Muscle of leg (tissue), 3 donors: ENCODE measurements at regions not wholly inside any gene's neighbourhood (a gene's known extent, or its start where the extent isn't known, plus 50 kb on each side); places are given as distances from the start of the nearest gene placed in this dataset.

ENCODE experiments used
- DNase-seq: peaks from one replicate; pipeline ENCODE4 v3.0.0; 2013
- H3K27ac ChIP-seq: one replicate; pipeline ENCODE4 v1.5.1; 2013; ENCODE audit warnings: mild to moderate bottlenecking, low read length, control low read depth
- H3K27me3 ChIP-seq: one replicate; pipeline ENCODE4 v1.6.1; 2013; ENCODE audit warnings: low read length; ENCODE audit not compliant: control insufficient read depth, insufficient read depth
- H3K36me3 ChIP-seq: one replicate; pipeline ENCODE4 v1.6.1; 2013; ENCODE audit warnings: low read length; ENCODE audit not compliant: control insufficient read depth, insufficient read depth
- H3K4me1 ChIP-seq: one replicate; pipeline ENCODE4 v1.6.1; 2013; ENCODE audit warnings: low read length; ENCODE audit not compliant: control insufficient read depth, insufficient read depth
- H3K4me3 ChIP-seq: one replicate; pipeline ENCODE4 v1.5.1; 2013; ENCODE audit warnings: low read length, control low read depth
- H3K9me3 ChIP-seq: replicated peaks from 2 replicates; pipeline ENCODE4 v1.6.1; 2013; ENCODE audit warnings: low read depth, low read length; ENCODE audit not compliant: control insufficient read depth
- WGBS: methylation state at CpG from one replicate; pipeline ENCODE4 v1.1.5; 2013; ENCODE audit warnings: missing lambda C conversion rate; ENCODE audit not compliant: insufficient coverage; 5-methylcytosine and 5-hydroxymethylcytosine counted together

- Histone ChIP-seq H3K9me3 (no peaks in the 10 kb centered on the region), H3K4me1 (no peaks in the 10 kb centered on the region), H3K4me3 (no peak overlapping the region), H3K27ac (peak overlapping the region; percentile 64), H3K27me3 (no peaks in the 10 kb centered on the region), H3K36me3 (no peaks in the 10 kb centered on the region)
- DNase-seq: peak; percentile 92
- 36% methylated on average over 4 of the region's 10 CpGs for WGBS
Measured at GRCh38 chr16:8005096-8005860, 585.0 kb downstream of the TMEM114 start.

DNA sequence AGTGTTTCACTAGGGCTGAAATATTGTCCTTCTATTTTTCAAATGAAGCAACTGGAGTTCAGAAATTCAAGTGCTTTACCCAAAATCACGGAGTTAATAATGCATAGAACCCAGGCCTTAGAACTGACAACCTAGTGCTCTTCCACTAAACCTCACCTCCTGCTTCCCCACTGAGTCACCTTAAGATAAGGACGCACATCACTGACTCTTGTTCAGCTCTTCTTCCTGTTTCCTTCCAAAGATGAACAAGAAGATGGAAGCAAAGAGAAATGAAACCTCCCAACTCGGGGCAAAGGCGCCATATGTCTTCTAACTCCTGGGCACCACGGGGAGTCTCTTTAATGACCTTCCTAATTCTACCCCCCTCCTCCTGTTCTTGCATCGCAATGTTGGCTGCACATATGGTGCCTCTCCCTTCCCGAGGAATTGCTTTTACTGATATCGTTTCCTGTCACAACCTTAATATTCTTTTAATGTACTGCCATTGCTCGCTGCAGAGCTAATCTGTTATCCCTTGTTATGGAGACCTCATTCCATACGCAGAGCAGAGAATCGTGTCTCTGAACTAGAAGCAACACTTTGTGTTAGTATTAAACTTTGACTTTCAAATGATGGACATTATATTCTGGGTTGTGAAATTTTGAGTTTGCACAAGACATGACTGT lies 591.4 kb downstream of the TMEM114 start:
- Histone ChIP-seq H3K27me3 (no peaks in the 10 kb centered on the region), H3K4me1 (no peaks in the 10 kb centered on the region), H3K27ac (no peak overlapping the region), H3K9me3 (no peaks in the 10 kb centered on the region), H3K4me3 (no peak overlapping the region), H3K36me3 (no peaks in the 10 kb centered on the region)
- WGBS: 55% methylated on average over 10 of the region's 11 CpGs
- no peak for DNase-seq

DNA sequence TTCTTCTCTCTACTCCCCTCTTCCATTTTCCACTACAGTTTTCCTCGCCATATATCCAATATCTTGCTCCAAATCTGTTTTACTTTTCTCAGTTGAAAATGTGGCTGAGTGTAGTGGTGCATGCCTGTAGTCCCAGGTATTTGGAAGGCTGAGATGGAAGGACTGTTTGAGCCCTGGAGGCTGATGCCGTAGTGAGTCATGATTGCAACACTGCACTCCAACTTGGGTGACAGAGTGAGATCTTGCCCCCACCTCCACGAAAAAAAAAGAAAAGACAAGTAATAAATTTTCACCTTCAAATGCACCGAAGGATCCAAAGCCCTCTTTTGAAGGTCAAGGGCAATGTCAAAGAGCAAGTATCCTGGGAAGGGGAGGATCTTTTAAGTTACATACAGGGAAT lies 592.3 kb downstream of the TMEM114 start:
- DNase-seq: no peak
- no peaks in the 10 kb centered on the region for H3K9me3 ChIP-seq
- WGBS: no CpG with 5 or more reads among the region's 4 CpGs
- H3K4me1 ChIP-seq: no peaks in the 10 kb centered on the region
- no peak overlapping the region for H3K4me3 ChIP-seq
- H3K27me3 ChIP-seq: no peaks in the 10 kb centered on the region
- H3K27ac ChIP-seq: no peak overlapping the region
- H3K36me3 ChIP-seq: no peaks in the 10 kb centered on the region

DNA sequence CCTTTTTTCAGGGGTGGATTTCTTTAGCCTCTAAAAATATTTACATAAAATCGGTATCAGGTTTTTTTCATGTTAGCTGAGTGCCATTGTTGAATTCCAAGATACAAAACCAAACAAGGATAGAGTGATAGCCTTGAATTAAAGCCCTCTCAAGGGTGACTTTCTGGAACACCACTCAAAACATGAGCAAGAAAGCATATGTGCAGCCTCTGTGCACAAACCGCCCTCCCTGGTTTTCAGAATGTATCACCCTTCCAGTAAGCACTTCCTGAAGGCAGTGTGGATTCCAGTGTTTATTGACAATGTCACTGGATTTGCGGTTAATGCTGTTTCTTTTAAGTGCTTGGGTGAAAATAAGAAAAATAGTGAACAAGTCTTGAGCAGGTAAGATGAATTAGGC lies 597.7 kb downstream of the TMEM114 start:
- Histone ChIP-seq H3K4me3 (no peak overlapping the region), H3K4me1 (no peaks in the 10 kb centered on the region), H3K27me3 (no peaks in the 10 kb centered on the region), H3K27ac (no peak overlapping the region), H3K9me3 (no peaks in the 10 kb centered on the region), H3K36me3 (no peaks in the 10 kb centered on the region)
- DNase-seq: no peak
- no CpG with 5 or more reads among the region's 3 CpGs for WGBS

- Histone ChIP-seq H3K9me3 (no peaks in the 10 kb centered on the region), H3K27me3 (no peaks in the 10 kb centered on the region), H3K36me3 (no peaks in the 10 kb centered on the region), H3K4me3 (no peak overlapping the region), H3K27ac (no peak overlapping the region), H3K4me1 (no peaks in the 10 kb centered on the region)
- 83% methylated on average over 4 of the region's 11 CpGs for WGBS
- no peak for DNase-seq
Measured at GRCh38 chr16:7990626-7991260, 599.6 kb downstream of the TMEM114 start.

GRCh38 chr16:7983676-7984075 lies 606.6 kb downstream of the TMEM114 start:
- DNase-seq: no peak
- no peaks in the 10 kb centered on the region for H3K36me3 ChIP-seq
- H3K27ac ChIP-seq: no peak overlapping the region
- no peaks in the 10 kb centered on the region for H3K9me3 ChIP-seq
- H3K4me1 ChIP-seq: no peaks in the 10 kb centered on the region
- WGBS: 10% methylated on average over 2 of the region's 3 CpGs
- H3K27me3 ChIP-seq: no peaks in the 10 kb centered on the region
- no peak overlapping the region for H3K4me3 ChIP-seq

- no peak for DNase-seq
- H3K9me3 ChIP-seq: no peaks in the 10 kb centered on the region
- no peaks in the 10 kb centered on the region for H3K36me3 ChIP-seq
- H3K4me3 ChIP-seq: no peak overlapping the region
- H3K4me1 ChIP-seq: peaks cover 2% of the 10 kb centered on the region
- no peaks in the 10 kb centered on the region for H3K27me3 ChIP-seq
- H3K27ac ChIP-seq: no peak overlapping the region
- WGBS: no CpG with 5 or more reads among the region's 2 CpGs
Measured at GRCh38 chr16:7980133-7980483, 610.2 kb downstream of the TMEM114 start.

GRCh38 chr16:7979448-7980132 lies 610.7 kb downstream of the TMEM114 start:
- 56% methylated on average over 10 of the region's 18 CpGs for WGBS
- H3K4me1 ChIP-seq: peaks cover 2% of the 10 kb centered on the region
- no peaks in the 10 kb centered on the region for H3K9me3 ChIP-seq
- H3K27ac ChIP-seq: no peak overlapping the region
- no peaks in the 10 kb centered on the region for H3K27me3 ChIP-seq
- DNase-seq: no peak
- H3K4me3 ChIP-seq: no peak overlapping the region
- H3K36me3 ChIP-seq: no peaks in the 10 kb centered on the region

DNA sequence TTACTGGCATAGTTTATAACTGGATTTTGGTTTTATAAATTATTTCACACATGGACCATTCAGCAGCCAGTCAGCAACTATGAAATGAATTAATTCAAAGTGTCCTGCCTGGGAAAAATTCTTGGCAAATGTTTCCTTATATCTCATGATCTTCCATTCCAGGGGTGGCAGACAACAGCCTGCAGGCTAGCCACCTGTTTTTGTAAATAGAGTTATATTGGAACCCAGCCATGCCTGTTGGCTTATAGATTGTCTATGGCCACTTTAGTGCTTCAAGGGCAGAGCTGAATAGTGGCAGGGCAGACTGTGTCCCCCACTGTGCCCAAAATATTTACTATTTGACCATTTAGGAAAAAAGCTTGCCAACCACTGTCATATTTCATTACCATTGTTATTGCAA lies 613.7 kb downstream of the TMEM114 start:
- H3K9me3 ChIP-seq: no peaks in the 10 kb centered on the region
- H3K36me3 ChIP-seq: no peaks in the 10 kb centered on the region
- peak; percentile 34 for DNase-seq
- no peak overlapping the region for H3K27ac ChIP-seq
- no peak overlapping the region for H3K4me3 ChIP-seq
- peaks cover 2% of the 10 kb centered on the region for H3K4me1 ChIP-seq
- no peaks in the 10 kb centered on the region for H3K27me3 ChIP-seq

- no peaks in the 10 kb centered on the region for H3K9me3 ChIP-seq
- peaks cover 2% of the 10 kb centered on the region for H3K4me1 ChIP-seq
- no peak overlapping the region for H3K27ac ChIP-seq
- H3K4me3 ChIP-seq: no peak overlapping the region
- H3K27me3 ChIP-seq: no peaks in the 10 kb centered on the region
- H3K36me3 ChIP-seq: no peaks in the 10 kb centered on the region
- DNase-seq: no peak
- no CpG with 5 or more reads among the region's 5 CpGs for WGBS
Measured at GRCh38 chr16:7976125-7976524, 614.2 kb downstream of the TMEM114 start.
